Activated CD8-positive, alpha-beta T cell treated with anti-CD3 and anti-CD28 coated beads for 36 hours (primary cell): ENCODE measurements at regions not wholly inside any gene's neighbourhood (a gene's known extent, or its start where the extent isn't known, plus 50 kb on each side); places are given as distances from the start of the nearest gene placed in this dataset.

ENCODE experiments used
- ATAC-seq: fragments of 200-7000 bp; cut with Tn5 transposase; one replicate; pipeline ENCODE4 v1.10.0; 2021; ENCODE audit warnings: mild to moderate bottlenecking, moderate library complexity
- CTCF ChIA-PET: fragments of 350-600 bp; sonication (Branson Sonifier 250); formaldehyde crosslinking; loops from one replicate; lab custom pipeline; 2021; ENCODE audit warnings: antibody characterized with exemption; lab: Charles Lee
- POLR2A ChIA-PET: fragments of 350-600 bp; sonication (Branson Sonifier 250); formaldehyde crosslinking; loops from one replicate; lab custom pipeline; 2021; ENCODE audit warnings: antibody characterized with exemption; lab: Charles Lee
- DNase-seq: peaks from one replicate; pipeline ENCODE4 v3.0.0-alpha.2; 2020
- H3K27ac Mint-ChIP-seq: one replicate; pipeline ENCODE4 v1.8.0; 2021; ENCODE audit warnings: mild to moderate bottlenecking, mixed read lengths
- H3K27me3 Mint-ChIP-seq: one replicate; pipeline ENCODE4 v1.8.0; 2021; ENCODE audit warnings: mixed read lengths
- H3K36me3 Mint-ChIP-seq: one replicate; pipeline ENCODE4 v1.8.0; 2021; ENCODE audit warnings: low read depth, mixed read lengths
- H3K4me1 Mint-ChIP-seq: one replicate; pipeline ENCODE4 v1.8.0; 2021; ENCODE audit warnings: low read depth, mixed read lengths
- H3K4me3 Mint-ChIP-seq: one replicate; pipeline ENCODE4 v1.8.0; 2021; ENCODE audit warnings: mild to moderate bottlenecking, moderate library complexity, mixed read lengths
- H3K9me3 Mint-ChIP-seq: one replicate; pipeline ENCODE4 v1.8.0; 2021; ENCODE audit warnings: mixed read lengths
- intact Hi-C: fragments of 100-400 bp; cut with micrococcal nuclease; formaldehyde crosslinking; loops from one replicate; pipeline ENCODE4 v1.10.0; 2022
- TF ChIP-seq, protein P1 (sequence below): fragments of 200-600 bp; IDR thresholded peaks from one replicate; pipeline ENCODE4 v1.8.0; 2022; ENCODE audit warnings: antibody characterized with exemption, mild to moderate bottlenecking

- CTCF ChIA-PET: no interaction called here
- H3K9me3 Mint-ChIP-seq: peaks cover 7% of the 10 kb centered on the region
- ATAC-seq: no peak
Observed at GRCh38 chr13:88176231-88176630, 505.1 kb downstream of the SLITRK5 start.

GRCh38 chr13:88183440-88183839, 512.3 kb downstream of the SLITRK5 start:
- ChIA-PET POLR2A (no interaction called here), CTCF (no interaction called here)
- DNase-seq (no peak), ATAC-seq (no peak)
- peaks cover 3% of the 10 kb centered on the region for H3K9me3 Mint-ChIP-seq
- no peak overlapping the region for H3K4me3 Mint-ChIP-seq
- no peaks in the 10 kb centered on the region for H3K36me3 Mint-ChIP-seq
- H3K27me3 Mint-ChIP-seq: no peaks in the 10 kb centered on the region
- TF ChIP-seq, protein P1, sequence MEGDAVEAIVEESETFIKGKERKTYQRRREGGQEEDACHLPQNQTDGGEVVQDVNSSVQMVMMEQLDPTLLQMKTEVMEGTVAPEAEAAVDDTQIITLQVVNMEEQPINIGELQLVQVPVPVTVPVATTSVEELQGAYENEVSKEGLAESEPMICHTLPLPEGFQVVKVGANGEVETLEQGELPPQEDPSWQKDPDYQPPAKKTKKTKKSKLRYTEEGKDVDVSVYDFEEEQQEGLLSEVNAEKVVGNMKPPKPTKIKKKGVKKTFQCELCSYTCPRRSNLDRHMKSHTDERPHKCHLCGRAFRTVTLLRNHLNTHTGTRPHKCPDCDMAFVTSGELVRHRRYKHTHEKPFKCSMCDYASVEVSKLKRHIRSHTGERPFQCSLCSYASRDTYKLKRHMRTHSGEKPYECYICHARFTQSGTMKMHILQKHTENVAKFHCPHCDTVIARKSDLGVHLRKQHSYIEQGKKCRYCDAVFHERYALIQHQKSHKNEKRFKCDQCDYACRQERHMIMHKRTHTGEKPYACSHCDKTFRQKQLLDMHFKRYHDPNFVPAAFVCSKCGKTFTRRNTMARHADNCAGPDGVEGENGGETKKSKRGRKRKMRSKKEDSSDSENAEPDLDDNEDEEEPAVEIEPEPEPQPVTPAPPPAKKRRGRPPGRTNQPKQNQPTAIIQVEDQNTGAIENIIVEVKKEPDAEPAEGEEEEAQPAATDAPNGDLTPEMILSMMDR: no peak
- intact Hi-C loops: no loop called here
- no peak overlapping the region for H3K27ac Mint-ChIP-seq
- H3K4me1 Mint-ChIP-seq: no peaks in the 10 kb centered on the region

More at GRCh38 chr13:88176231-88176630, 505.1 kb downstream of the SLITRK5 start:
- Mint-ChIP-seq H3K4me3 (no peak overlapping the region), H3K36me3 (no peaks in the 10 kb centered on the region), H3K27me3 (no peaks in the 10 kb centered on the region), H3K27ac (no peak overlapping the region), H3K4me1 (no peaks in the 10 kb centered on the region)
- POLR2A ChIA-PET: no interaction called here
- no peak for DNase-seq
- TF ChIP-seq, protein P1: no peak
- intact Hi-C loops: no loop called here

- ChIA-PET CTCF (no interaction called here), POLR2A (no interaction called here)
- Mint-ChIP-seq H3K36me3 (no peaks in the 10 kb centered on the region), H3K27me3 (no peaks in the 10 kb centered on the region), H3K4me1 (no peaks in the 10 kb centered on the region), H3K9me3 (peaks cover 6% of the 10 kb centered on the region), H3K27ac (no peak overlapping the region), H3K4me3 (no peak overlapping the region)
- TF ChIP-seq, protein P1: no peak
- no peak for DNase-seq
- no peak for ATAC-seq
- intact Hi-C loops: no loop called here
Observed at GRCh38 chr13:88188986-88189385, 517.8 kb downstream of the SLITRK5 start.

DNA sequence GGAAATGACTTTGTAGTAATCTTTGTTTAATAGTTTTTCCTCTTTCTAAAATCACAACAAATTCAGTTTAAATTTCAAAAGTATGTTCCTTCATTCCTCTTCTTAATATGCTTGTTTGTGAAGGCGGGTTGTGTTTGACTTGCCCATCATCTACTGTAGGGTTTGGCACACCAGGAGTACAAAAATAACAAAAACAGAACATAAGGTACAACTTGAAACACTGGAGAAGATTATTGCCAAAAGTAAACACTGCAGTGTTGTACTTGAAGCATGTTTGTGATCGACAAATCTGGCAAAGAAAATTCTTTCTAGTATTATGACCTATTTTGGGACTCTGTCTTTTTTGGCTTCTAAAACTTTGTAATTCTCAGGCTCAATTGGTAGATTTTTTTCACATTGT, 518.6 kb downstream of the SLITRK5 start:
- TF ChIP-seq, protein P1: no peak
- H3K36me3 Mint-ChIP-seq: no peaks in the 10 kb centered on the region
- H3K4me1 Mint-ChIP-seq: no peaks in the 10 kb centered on the region
- H3K9me3 Mint-ChIP-seq: peaks cover 6% of the 10 kb centered on the region
- ATAC-seq (no peak), DNase-seq (no peak)
- POLR2A ChIA-PET: no interaction called here
- no peak overlapping the region for H3K27ac Mint-ChIP-seq
- CTCF ChIA-PET: no interaction called here
- H3K27me3 Mint-ChIP-seq: no peaks in the 10 kb centered on the region
- H3K4me3 Mint-ChIP-seq: no peak overlapping the region
- intact Hi-C loops: no loop called here

- TF ChIP-seq, protein P1: no peak
- no peak overlapping the region for H3K4me3 Mint-ChIP-seq
- ATAC-seq: no peak
- H3K4me1 Mint-ChIP-seq: no peaks in the 10 kb centered on the region
- no peak overlapping the region for H3K27ac Mint-ChIP-seq
- ChIA-PET POLR2A (no interaction called here), CTCF (no interaction called here)
- H3K36me3 Mint-ChIP-seq: no peaks in the 10 kb centered on the region
- no peaks in the 10 kb centered on the region for H3K27me3 Mint-ChIP-seq
- H3K9me3 Mint-ChIP-seq: peaks cover 10% of the 10 kb centered on the region
- no peak for DNase-seq
- intact Hi-C loops: no loop called here
Observed at GRCh38 chr13:88196106-88196505, 524.9 kb downstream of the SLITRK5 start.
